Ovary (tissue), 7 donors: ENCODE measurements at regions not wholly inside any gene's neighbourhood (a gene's known extent, or its start where the extent isn't known, plus 50 kb on each side); places are given as distances from the start of the nearest gene placed in this dataset.

ENCODE experiments used
- DNase-seq, 5 donors: peaks; one replicate each; pipeline ENCODE4 v3.0.0-alpha.2; 2019 to 2020
- H3K27ac ChIP-seq, 2 donors: fragments of 200-600 bp; one replicate each; pipeline versions ENCODE4 v1.5.1 to v1.8.0; 2019 to 2022
- H3K27me3 ChIP-seq: fragments of 200-600 bp; one replicate; pipeline ENCODE4 v1.8.0; 2022
- H3K36me3 ChIP-seq: fragments of 200-600 bp; sonication (generic); one replicate; pipeline ENCODE4 v1.5.1; 2019
- H3K4me1 ChIP-seq: one replicate; pipeline ENCODE4 v1.8.1; 2013; ENCODE audit warnings: mild to moderate bottlenecking, moderate library complexity; ENCODE audit not compliant: insufficient read depth
- H3K4me3 ChIP-seq: fragments of 200-600 bp; sonication (generic); one replicate; pipeline ENCODE4 v1.5.1; 2017
- H3K9me3 ChIP-seq, 2 donors: fragments of 200-600 bp in 1 of 2; sonication (generic) in 1 of 2; one replicate each; pipeline versions ENCODE4 v1.5.1 to v1.8.1; 2013 to 2019; ENCODE audit warnings: mild to moderate bottlenecking in 1 of 2, moderate library complexity in 1 of 2
- EP300 ChIP-seq: sonication (generic); formaldehyde crosslinking; IDR thresholded peaks from one replicate; pipeline ENCODE4 v1.6.1; 2017; ENCODE audit warnings: antibody characterized with exemption
- POLR2A ChIP-seq: fragments of 450-650 bp; IDR thresholded peaks from one replicate; pipeline ENCODE4 v1.6.1; 2017; ENCODE audit warnings: antibody characterized with exemption, mild to moderate bottlenecking, moderate library complexity
- WGBS, 3 donors: extraction: QIAGEN DNeasy Blood & Tissue Kit in 1 of 3; methylation state at CpG; one replicate each; pipeline versions ENCODE4 v1.1.5 to v1.1.7; 2013 to 2017; 5-methylcytosine and 5-hydroxymethylcytosine counted together
- intact Hi-C, 4 donors: fragments of 100-400 bp; cut with DNase I; formaldehyde crosslinking; loops; one replicate each; pipeline versions ENCODE4 v1.11.0 to v1.15.1; 2022 to 2023
- TF ChIP-seq, protein P1 (sequence below), 3 donors: fragments of 450-650 bp in 2 of 3; fragments of 200-600 bp in 1 of 3; IDR thresholded peaks; one replicate each; pipeline versions ENCODE4 v1.5.1 to v1.8.0; 2016 to 2022; ENCODE audit warnings: antibody characterized with exemption in 3 of 3, mild to moderate bottlenecking in 1 of 3
- donor health status: DM: no; HTN: no; CAD: no; lungs with moderate emphysema.
- donor health status: DM: no; HTN: no; CAD: no.
- donor health status: Bipolar disorder and iron deficiency.
- donor health status: DM: no; HTN: no; CAD: no.
- donor health status: DM: yes; HTN: yes; CAD: no.

DNA sequence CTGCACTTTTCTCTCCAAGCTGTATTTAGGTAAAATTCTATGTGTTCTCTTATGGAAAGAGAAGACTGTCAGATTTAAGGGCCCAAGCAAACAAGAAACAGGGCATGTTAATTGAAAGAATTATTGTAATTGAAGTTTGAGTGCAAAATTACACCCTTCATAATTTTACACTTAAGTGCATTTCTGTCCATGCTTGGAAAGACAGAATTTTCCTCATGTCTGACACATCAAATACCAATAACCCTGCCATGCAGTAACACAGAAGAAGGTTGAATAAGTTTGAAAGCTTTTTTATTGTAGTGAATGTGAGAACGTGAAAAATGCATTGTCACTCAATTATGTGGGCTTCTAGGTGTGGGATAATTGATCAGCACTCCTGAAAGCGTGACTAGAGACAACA, 52.9 kb upstream of the PARD3B start:
- H3K9me3 ChIP-seq: no peaks in the 10 kb centered on the region
- H3K4me3 ChIP-seq: no peak overlapping the region
- intact Hi-C loops: no loop called here
- no peaks in the 10 kb centered on the region for H3K4me1 ChIP-seq
- no peak for DNase-seq
- no peaks in the 10 kb centered on the region for H3K27me3 ChIP-seq
- TF ChIP-seq EP300: no peak
- TF ChIP-seq, protein P1, sequence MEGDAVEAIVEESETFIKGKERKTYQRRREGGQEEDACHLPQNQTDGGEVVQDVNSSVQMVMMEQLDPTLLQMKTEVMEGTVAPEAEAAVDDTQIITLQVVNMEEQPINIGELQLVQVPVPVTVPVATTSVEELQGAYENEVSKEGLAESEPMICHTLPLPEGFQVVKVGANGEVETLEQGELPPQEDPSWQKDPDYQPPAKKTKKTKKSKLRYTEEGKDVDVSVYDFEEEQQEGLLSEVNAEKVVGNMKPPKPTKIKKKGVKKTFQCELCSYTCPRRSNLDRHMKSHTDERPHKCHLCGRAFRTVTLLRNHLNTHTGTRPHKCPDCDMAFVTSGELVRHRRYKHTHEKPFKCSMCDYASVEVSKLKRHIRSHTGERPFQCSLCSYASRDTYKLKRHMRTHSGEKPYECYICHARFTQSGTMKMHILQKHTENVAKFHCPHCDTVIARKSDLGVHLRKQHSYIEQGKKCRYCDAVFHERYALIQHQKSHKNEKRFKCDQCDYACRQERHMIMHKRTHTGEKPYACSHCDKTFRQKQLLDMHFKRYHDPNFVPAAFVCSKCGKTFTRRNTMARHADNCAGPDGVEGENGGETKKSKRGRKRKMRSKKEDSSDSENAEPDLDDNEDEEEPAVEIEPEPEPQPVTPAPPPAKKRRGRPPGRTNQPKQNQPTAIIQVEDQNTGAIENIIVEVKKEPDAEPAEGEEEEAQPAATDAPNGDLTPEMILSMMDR (IDR thresholded peaks at IDR 0.05): no peak
- no peak for TF ChIP-seq POLR2A
- WGBS, 3 donors: 92 to 96% (median 93%) methylated on average over 2 of the region's 2 CpGs
- H3K27ac ChIP-seq: no peak overlapping the region
- no peaks in the 10 kb centered on the region for H3K36me3 ChIP-seq

DNA sequence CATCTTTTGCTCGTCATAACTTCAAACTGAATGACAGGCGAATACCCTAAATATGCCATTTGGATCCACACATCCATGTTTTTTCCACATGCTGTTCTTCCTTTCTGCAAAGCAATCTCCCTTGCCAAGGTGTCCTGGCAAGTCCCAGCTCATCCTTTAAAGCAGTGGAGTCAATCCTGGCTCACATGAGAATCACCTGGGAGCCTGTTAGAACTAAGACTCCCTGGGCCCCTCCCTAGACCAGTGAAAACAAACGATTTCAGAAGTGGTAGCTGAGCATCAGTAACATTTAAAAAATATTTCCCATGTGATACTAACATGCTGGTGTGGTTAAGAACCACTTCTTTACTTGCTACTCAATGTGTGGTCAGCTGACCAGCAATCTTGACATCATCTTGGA, 50.6 kb upstream of the PARD3B start:
- no peak overlapping the region for H3K27ac ChIP-seq
- H3K4me1 ChIP-seq: no peaks in the 10 kb centered on the region
- TF ChIP-seq, protein P1 (IDR thresholded peaks at IDR 0.05): no peak
- no peak for TF ChIP-seq POLR2A
- TF ChIP-seq EP300: no peak
- H3K27me3 ChIP-seq: no peaks in the 10 kb centered on the region
- WGBS, 3 donors: 72 to 83% (median 81%) methylated on average over 3 of the region's 3 CpGs
- no peak for DNase-seq
- H3K4me3 ChIP-seq: no peak overlapping the region
- no peaks in the 10 kb centered on the region for H3K36me3 ChIP-seq
- no peaks in the 10 kb centered on the region for H3K9me3 ChIP-seq
- intact Hi-C loops: no loop called here

DNA sequence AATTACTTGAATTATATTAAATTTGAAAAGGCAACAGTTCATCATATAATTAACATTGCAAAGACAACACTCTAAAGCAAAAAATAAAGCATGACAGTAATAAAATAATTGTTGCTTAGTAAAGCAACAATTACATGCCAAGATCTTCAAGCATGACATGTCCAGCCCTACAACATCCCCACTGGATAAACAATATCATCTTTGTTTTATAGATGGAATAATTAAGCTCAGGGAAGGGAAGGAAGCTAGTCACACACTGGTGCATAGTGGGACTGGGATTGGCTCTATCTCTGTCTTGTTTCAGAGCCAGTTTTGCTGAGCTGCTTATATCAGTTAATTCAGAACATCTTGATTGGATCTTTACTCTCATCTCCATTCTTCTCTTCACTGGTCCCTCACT, 49.9 kb upstream of the PARD3B start:
- Histone ChIP-seq H3K4me3 (no peak overlapping the region), H3K9me3 (no peaks in the 10 kb centered on the region), H3K27me3 (no peaks in the 10 kb centered on the region), H3K4me1 (no peaks in the 10 kb centered on the region), H3K27ac (no peak overlapping the region), H3K36me3 (no peaks in the 10 kb centered on the region)
- TF ChIP-seq EP300: no peak
- TF ChIP-seq POLR2A: no peak
- TF ChIP-seq, protein P1 (IDR thresholded peaks at IDR 0.05): no peak
- no peak for DNase-seq
- intact Hi-C loops: no loop called here
